Uterus (tissue), 2 donors: ENCODE measurements at regions not wholly inside any gene's neighbourhood (a gene's known extent, or its start where the extent isn't known, plus 50 kb on each side); places are given as distances from the start of the nearest gene placed in this dataset.

Experiments used
- POLR2A ChIP-seq, 2 donors: fragments of 450-650 bp; IDR thresholded peaks; one replicate each; pipeline ENCODE4 v1.6.1; 2016; ENCODE audit warnings: antibody characterized with exemption in 2 of 2, mild to moderate bottlenecking in 1 of 2, moderate library complexity in 1 of 2
- TF ChIP-seq, protein P1 (sequence below), 4 experiments: fragments of 200-600 bp in 2 of 4; fragments of 450-650 bp in 2 of 4; sonication (generic) in 2 of 4; IDR thresholded peaks; one replicate each; pipeline ENCODE4 v1.5.1; 2016 to 2019; ENCODE audit warnings: antibody characterized with exemption in 4 of 4, mild to moderate bottlenecking in 2 of 4, moderate library complexity in 1 of 4

DNA sequence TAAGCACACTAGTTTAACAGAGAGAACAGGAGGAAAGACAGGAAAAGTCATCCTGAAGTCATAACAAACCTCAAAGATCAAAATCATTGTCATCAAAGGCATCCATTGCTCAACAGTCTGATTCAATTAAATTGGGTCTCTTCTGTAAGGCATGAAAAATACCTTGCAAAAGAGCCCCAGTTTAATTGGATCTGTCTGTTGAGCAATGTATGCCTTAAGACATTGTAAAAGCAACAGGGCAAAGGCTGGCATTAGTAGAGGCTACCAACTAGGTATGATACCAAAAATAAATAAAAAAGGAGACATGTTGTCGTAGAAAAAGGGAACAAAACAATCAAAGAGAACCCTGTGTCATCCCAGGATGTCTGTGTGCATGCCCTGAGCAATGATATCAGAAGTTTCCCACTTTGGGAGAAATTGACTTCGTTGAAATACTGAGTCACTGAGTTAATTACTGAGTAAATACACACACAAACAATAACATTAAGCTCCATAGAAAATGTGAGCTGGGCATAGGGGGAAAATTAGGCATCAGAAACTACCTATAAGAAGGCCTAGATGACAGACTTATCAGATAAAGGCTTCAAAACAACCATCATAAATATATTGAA is 1013.8 kb upstream of the CITED2 start:
- TF ChIP-seq, protein P1, sequence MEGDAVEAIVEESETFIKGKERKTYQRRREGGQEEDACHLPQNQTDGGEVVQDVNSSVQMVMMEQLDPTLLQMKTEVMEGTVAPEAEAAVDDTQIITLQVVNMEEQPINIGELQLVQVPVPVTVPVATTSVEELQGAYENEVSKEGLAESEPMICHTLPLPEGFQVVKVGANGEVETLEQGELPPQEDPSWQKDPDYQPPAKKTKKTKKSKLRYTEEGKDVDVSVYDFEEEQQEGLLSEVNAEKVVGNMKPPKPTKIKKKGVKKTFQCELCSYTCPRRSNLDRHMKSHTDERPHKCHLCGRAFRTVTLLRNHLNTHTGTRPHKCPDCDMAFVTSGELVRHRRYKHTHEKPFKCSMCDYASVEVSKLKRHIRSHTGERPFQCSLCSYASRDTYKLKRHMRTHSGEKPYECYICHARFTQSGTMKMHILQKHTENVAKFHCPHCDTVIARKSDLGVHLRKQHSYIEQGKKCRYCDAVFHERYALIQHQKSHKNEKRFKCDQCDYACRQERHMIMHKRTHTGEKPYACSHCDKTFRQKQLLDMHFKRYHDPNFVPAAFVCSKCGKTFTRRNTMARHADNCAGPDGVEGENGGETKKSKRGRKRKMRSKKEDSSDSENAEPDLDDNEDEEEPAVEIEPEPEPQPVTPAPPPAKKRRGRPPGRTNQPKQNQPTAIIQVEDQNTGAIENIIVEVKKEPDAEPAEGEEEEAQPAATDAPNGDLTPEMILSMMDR (IDR thresholded peaks at IDR 0.05): no peak
- TF ChIP-seq POLR2A (IDR thresholded peaks at IDR 0.05): no peak
